Endothelial cell of umbilical vein (primary cell): ENCODE measurements at regions not wholly inside any gene's neighbourhood (a gene's known extent, or its start where the extent isn't known, plus 50 kb on each side); places are given as distances from the start of the nearest gene placed in this dataset.

Source experiments
- BruUV-seq: library from RNA; stranded (reverse); fragments of 400-500 nt; replicated peaks from 2 replicates; lab custom pipeline; 2021; lab: Mats Ljungman, UMichigan
- CTCF ChIA-PET: fragments of 300-600, 350-600 bp; sonication (Branson Sonifier 250); formaldehyde crosslinking; loops from one replicate; lab custom pipeline; 2021; ENCODE audit warnings: antibody characterized with exemption, inconsistent platforms; lab: Charles Lee
- POLR2A ChIA-PET: fragments of 300-600, 350-600 bp; sonication (Branson Sonifier 250); formaldehyde crosslinking; loops from one replicate; lab custom pipeline; 2021; ENCODE audit warnings: antibody characterized with exemption, inconsistent platforms; lab: Charles Lee
- DNase-seq: peaks from one replicate; pipeline ENCODE4 v3.0.0-alpha.2; 2011; ENCODE audit warnings: low read depth, low spot score
- FAIRE-seq: peaks from 2 replicates; lab custom pipeline; 2011; peaks lifted over from hg19 to GRCh38; lab: Jason Lieb, UNC
- H2AFZ ChIP-seq: 2 replicates; pipeline ENCODE4 v1.6.0; 2012; ENCODE audit warnings: low read depth, low read length, control low read depth, inconsistent platforms
- H3K27ac ChIP-seq: 2 replicates; pipeline ENCODE4 v1.5.1; 2011; ENCODE audit warnings: low read depth, mild to moderate bottlenecking, control low read depth, low read length, moderate library complexity; ENCODE audit not compliant: insufficient read depth
- H3K27me3 ChIP-seq, 2 experiments: 2 replicates each; pipeline versions ENCODE4 v1.6.0 to v1.6.1; 2011; ENCODE audit warnings: low read length in 2 of 2, mixed read lengths in 1 of 2; ENCODE audit not compliant: control insufficient read depth in 2 of 2, insufficient read depth in 2 of 2
- H3K36me3 ChIP-seq, 2 experiments: 2 replicates in 1 of 2; 3 replicates in 1 of 2; pipeline ENCODE4 v1.5.1; 2011; ENCODE audit warnings: low read length in 2 of 2, mild to moderate bottlenecking in 1 of 2, moderate library complexity in 1 of 2; ENCODE audit not compliant: control insufficient read depth in 2 of 2, insufficient read depth in 2 of 2; ENCODE audit errors: extremely low read depth in 1 of 2
- H3K4me1 ChIP-seq: 3 replicates; pipeline ENCODE4 v1.5.1; 2011; ENCODE audit warnings: mild to moderate bottlenecking, low read length; ENCODE audit not compliant: control insufficient read depth, insufficient read depth; ENCODE audit errors: extremely low read depth
- H3K4me2 ChIP-seq: 2 replicates; pipeline ENCODE4 v1.6.1; 2011; ENCODE audit warnings: low read length, control low read depth, mixed read lengths; ENCODE audit not compliant: insufficient read depth
- H3K4me3 ChIP-seq, 3 experiments: fragments of 200-600 bp in 1 of 3; sonication (generic), shearing (Covaris generic) in 1 of 3; replicated peaks in 1 of 3; 2 replicates each; pipeline ENCODE4 v1.5.1; 2011 to 2016; ENCODE audit warnings: control low read depth in 3 of 3, low read length in 3 of 3, mild to moderate bottlenecking in 2 of 3, inconsistent platforms in 1 of 3, low read depth in 1 of 3, moderate library complexity in 1 of 3; ENCODE audit not compliant: insufficient read depth in 1 of 3
- H3K79me2 ChIP-seq: 2 replicates; pipeline ENCODE4 v1.6.0; 2012; ENCODE audit warnings: low read length, inconsistent platforms; ENCODE audit not compliant: control insufficient read depth, insufficient read depth
- H3K9ac ChIP-seq: replicated peaks from 2 replicates; pipeline ENCODE3; 2011; ENCODE audit warnings: low read length, control low read depth; ENCODE audit not compliant: insufficient read depth; ENCODE audit errors: extremely low read depth
- H3K9me1 ChIP-seq: replicated peaks from 3 replicates; pipeline ENCODE4 v1.6.0; 2011; ENCODE audit warnings: mild to moderate bottlenecking, low read length; ENCODE audit not compliant: control insufficient read depth, insufficient read depth; ENCODE audit errors: extremely low read depth
- H3K9me3 ChIP-seq: replicated peaks from 2 replicates; pipeline ENCODE4 v1.5.1; 2012; ENCODE audit warnings: low read length, inconsistent platforms; ENCODE audit not compliant: control insufficient read depth, insufficient read depth
- H4K20me1 ChIP-seq: replicated peaks from 2 replicates; pipeline ENCODE3; 2011; ENCODE audit warnings: mild to moderate bottlenecking, low read length; ENCODE audit not compliant: control insufficient read depth, insufficient read depth; ENCODE audit errors: extremely low read depth
- EZH2 ChIP-seq: IDR thresholded peaks from 2 replicates; pipeline ENCODE4 v1.6.1; 2012; ENCODE audit warnings: borderline replicate concordance, low read depth, mild to moderate bottlenecking, moderate library complexity, low read length, inconsistent platforms; ENCODE audit not compliant: severe bottlenecking
- FOS ChIP-seq: IDR thresholded peaks from 2 replicates; pipeline ENCODE4 v1.6.1; 2011; ENCODE audit warnings: mild to moderate bottlenecking, low read length, moderate library complexity, borderline replicate concordance; ENCODE audit not compliant: insufficient read depth
- GATA2 ChIP-seq: IDR thresholded peaks from 2 replicates; pipeline ENCODE4 v1.7.0; 2011; ENCODE audit warnings: low read depth, mild to moderate bottlenecking, moderate library complexity, mixed read lengths, low read length; ENCODE audit not compliant: insufficient read length, insufficient read depth
- JUN ChIP-seq: IDR thresholded peaks from 2 replicates; pipeline ENCODE4 v1.6.1; 2011; ENCODE audit warnings: borderline replicate concordance, low read depth; ENCODE audit not compliant: insufficient read length, insufficient read depth
- MYC ChIP-seq: IDR thresholded peaks from one replicate; pipeline ENCODE4 v1.6.1; 2011; ENCODE audit warnings: mild to moderate bottlenecking, low read depth, low read length
- POLR2A ChIP-seq: IDR thresholded peaks from 2 replicates; pipeline ENCODE4 v1.6.1; 2012; ENCODE audit warnings: low read depth, mild to moderate bottlenecking, control low read depth, low read length
- POLR2AphosphoS5 ChIP-seq: IDR thresholded peaks from 2 replicates; pipeline ENCODE4 v1.6.1; 2012; ENCODE audit warnings: low read depth, mild to moderate bottlenecking, control low read depth, low read length, moderate library complexity; ENCODE audit not compliant: insufficient read depth
- dilution Hi-C: fragments of 300-500 bp; cut with MboI; formaldehyde crosslinking; loops from one replicate; pipeline ENCODE4 v1.15.0; 2019; ENCODE audit warnings: low sequenced_read_pairs; ENCODE audit not compliant: extremely low pct_ligation_motif_present
- intact Hi-C: fragments of 100-400 bp; cut with micrococcal nuclease; formaldehyde crosslinking; loops from one replicate; pipeline ENCODE4 v1.10.0; 2022
- TF ChIP-seq, protein P1 (sequence below): IDR thresholded peaks from 2 replicates; pipeline ENCODE4 v1.6.1; 2011; ENCODE audit not compliant: insufficient read depth, insufficient read length
- TF ChIP-seq, protein P2 (sequence below), 2 donors: IDR thresholded peaks; 1 replicate in 1 of 2; 2 replicates in 1 of 2; pipeline ENCODE4 v1.5.1; 2011; ENCODE audit warnings: low read length in 2 of 2, mild to moderate bottlenecking in 2 of 2, moderate library complexity in 2 of 2, control low read depth in 1 of 2, inconsistent platforms in 1 of 2, low read depth in 1 of 2; ENCODE audit not compliant: insufficient read depth in 1 of 2; ENCODE audit errors: extremely low read depth in 1 of 2

DNA sequence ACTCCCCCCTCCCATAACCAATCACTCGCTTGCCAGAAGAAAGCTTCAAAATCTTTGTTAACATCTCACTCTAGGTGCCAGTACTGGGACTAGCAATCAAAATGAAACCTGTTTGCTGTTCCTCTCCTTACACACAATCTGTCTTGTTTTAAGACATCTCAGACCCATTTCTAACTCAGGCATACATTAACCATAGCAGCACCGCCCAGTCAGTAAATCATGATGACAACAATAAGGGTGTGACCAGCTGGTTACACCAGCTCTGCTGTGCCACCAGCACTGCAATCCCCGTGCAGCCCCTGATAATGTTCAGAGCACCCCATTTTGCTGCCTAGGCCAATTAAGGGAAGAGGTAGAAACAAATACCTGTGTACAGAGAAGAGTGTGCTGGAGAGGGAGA, 185.2 kb upstream of the TAB2 start:
- Histone ChIP-seq H3K27ac (no peak overlapping the region), H2AFZ (no peak overlapping the region), H3K4me2 (no peak overlapping the region), H3K79me2 (no peaks in the 10 kb centered on the region), H4K20me1 (no peaks in the 10 kb centered on the region), H3K27me3 (peaks cover 0 to 9% of the 10 kb centered on the region in 2 experiments), H3K36me3 (no peaks in the 10 kb centered on the region), H3K9ac (no peak overlapping the region), H3K4me1 (peaks cover 3% of the 10 kb centered on the region), H3K9me3 (no peaks in the 10 kb centered on the region), H3K9me1 (no peaks in the 10 kb centered on the region), H3K4me3 (no peak overlapping the region)
- CTCF ChIA-PET = interaction anchor here (1.4 kb wide), 1 partner anchor 104 kb away, joined by 3 read pairs; no protein-coding TSS in a partner anchor
- no TSS peak for BruUV-seq
- POLR2A ChIA-PET = no interaction called here
- DNase-seq (no peak), FAIRE-seq (no peak)
- dilution Hi-C loops = no loop called here
- intact Hi-C loops = no loop called here
- TF ChIP-seq GATA2 (no peak), MYC (no peak), EZH2 (no peak)
- TF ChIP-seq, protein P1, sequence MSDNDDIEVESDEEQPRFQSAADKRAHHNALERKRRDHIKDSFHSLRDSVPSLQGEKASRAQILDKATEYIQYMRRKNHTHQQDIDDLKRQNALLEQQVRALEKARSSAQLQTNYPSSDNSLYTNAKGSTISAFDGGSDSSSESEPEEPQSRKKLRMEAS = no peak

DNA sequence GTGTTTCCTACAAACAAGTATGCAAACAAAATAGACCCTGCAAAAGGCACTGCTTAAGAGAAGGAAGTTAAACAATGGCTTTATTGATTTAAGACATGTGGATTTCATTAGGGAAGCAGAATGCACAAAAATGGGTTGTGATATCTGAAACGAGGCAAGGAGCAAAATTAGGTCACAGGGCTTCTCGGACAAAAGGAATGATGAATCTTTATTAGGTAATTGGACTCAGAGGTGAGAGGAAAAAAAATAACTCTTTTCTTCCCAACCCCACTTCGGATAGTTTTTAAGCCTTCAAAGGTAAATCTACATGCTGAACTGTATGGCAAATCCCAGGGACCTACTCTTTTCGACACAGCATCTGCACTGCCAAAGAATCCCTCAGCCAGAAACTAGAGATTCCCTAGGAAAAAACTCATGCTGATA, 183.0 kb upstream of the TAB2 start:
- Histone ChIP-seq H3K4me2 (no peak overlapping the region), H3K27me3 (peaks cover 0 to 9% of the 10 kb centered on the region in 2 experiments), H3K4me1 (no peaks in the 10 kb centered on the region), H3K27ac (no peak overlapping the region), H3K9me1 (no peaks in the 10 kb centered on the region), H3K79me2 (no peaks in the 10 kb centered on the region), H2AFZ (no peak overlapping the region), H3K4me3 (no peak overlapping the region), H3K9me3 (no peaks in the 10 kb centered on the region), H4K20me1 (no peaks in the 10 kb centered on the region), H3K36me3 (no peaks in the 10 kb centered on the region), H3K9ac (no peak overlapping the region)
- ChIA-PET CTCF (no interaction called here), POLR2A (no interaction called here)
- no TSS peak for BruUV-seq
- no peak for FAIRE-seq
- DNase-seq = no peak
- intact Hi-C loops = no loop called here
- no peak for TF ChIP-seq EZH2
- no peak for TF ChIP-seq POLR2A
- TF ChIP-seq, protein P1 = no peak
- no peak for TF ChIP-seq GATA2
- no peak for TF ChIP-seq POLR2AphosphoS5
- TF ChIP-seq MYC = no peak
- TF ChIP-seq, protein P2, sequence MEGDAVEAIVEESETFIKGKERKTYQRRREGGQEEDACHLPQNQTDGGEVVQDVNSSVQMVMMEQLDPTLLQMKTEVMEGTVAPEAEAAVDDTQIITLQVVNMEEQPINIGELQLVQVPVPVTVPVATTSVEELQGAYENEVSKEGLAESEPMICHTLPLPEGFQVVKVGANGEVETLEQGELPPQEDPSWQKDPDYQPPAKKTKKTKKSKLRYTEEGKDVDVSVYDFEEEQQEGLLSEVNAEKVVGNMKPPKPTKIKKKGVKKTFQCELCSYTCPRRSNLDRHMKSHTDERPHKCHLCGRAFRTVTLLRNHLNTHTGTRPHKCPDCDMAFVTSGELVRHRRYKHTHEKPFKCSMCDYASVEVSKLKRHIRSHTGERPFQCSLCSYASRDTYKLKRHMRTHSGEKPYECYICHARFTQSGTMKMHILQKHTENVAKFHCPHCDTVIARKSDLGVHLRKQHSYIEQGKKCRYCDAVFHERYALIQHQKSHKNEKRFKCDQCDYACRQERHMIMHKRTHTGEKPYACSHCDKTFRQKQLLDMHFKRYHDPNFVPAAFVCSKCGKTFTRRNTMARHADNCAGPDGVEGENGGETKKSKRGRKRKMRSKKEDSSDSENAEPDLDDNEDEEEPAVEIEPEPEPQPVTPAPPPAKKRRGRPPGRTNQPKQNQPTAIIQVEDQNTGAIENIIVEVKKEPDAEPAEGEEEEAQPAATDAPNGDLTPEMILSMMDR (IDR thresholded peaks at IDR 0.05; ENCODE audit: extremely low read depth in 1 of 2, insufficient read depth in 1 of 2, low read depth in 1 of 2, low read length in 2 of 2) = no peak
- TF ChIP-seq JUN = no peak
- TF ChIP-seq FOS = no peak
- dilution Hi-C loops = no loop called here
